Islet of Langerhans (tissue), 1 donor: ENCODE measurements at regions not wholly inside any gene's neighbourhood (a gene's known extent, or its start where the extent isn't known, plus 50 kb on each side); places are given as distances from the start of the nearest gene placed in this dataset.

Source experiments
- FAIRE-seq: peaks from one replicate; lab custom pipeline; 2011; peaks lifted over from hg19 to GRCh38; lab: Jason Lieb, UNC

DNA sequence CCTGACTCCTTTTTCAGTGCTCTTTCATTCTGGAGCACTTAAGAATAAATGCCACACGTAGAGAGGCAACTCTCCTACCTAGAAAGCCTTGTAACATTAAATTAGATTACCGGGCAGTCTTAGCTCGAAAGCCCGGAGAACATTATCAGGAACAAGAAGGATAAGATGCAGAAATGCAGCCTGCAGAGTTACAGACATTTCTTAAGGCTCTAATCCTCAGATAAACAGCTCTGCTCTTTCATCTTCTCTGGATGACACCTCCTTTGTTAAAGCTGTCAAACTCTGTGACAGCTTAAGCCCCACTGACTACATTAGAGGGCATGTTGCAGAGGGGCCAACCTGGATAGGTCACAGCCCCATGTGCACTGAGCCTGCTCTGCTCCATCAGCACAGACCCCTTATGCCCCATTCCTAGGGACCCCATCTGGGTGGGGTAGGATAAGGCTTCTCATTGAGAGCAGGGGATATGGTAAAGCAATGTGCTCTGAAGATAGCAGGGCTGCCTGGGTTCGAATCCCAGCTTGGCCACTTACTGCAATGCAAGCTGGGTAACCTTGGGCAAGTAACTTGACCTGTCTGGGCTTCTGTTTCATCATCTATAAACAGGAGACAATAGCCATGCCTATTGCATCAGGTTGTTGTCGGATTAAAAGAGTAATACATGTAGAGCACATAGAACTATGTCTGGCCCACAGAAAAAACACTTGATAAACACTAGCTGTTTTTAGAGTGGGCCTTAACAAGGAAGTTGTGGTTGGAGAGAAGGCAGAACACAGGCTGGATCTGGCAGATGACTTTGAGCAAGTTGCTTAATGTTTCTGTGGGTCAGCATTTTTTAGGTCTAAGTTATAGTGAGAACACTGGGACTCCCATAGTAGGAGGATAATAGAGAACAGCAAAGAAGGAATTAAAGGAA, 111.4 kb downstream of the THNSL2 start:
- FAIRE-seq: no peak

- no peak for FAIRE-seq
These were observed 99.7 kb downstream of the THNSL2 start for GRCh38 chr2:88269836-88270235.

GRCh38 chr2:88265352-88266303, 95.5 kb downstream of the THNSL2 start:
- FAIRE-seq: peak; percentile 95

GRCh38 chr2:88263861-88264260, 93.7 kb downstream of the THNSL2 start:
- FAIRE-seq: no peak

DNA sequence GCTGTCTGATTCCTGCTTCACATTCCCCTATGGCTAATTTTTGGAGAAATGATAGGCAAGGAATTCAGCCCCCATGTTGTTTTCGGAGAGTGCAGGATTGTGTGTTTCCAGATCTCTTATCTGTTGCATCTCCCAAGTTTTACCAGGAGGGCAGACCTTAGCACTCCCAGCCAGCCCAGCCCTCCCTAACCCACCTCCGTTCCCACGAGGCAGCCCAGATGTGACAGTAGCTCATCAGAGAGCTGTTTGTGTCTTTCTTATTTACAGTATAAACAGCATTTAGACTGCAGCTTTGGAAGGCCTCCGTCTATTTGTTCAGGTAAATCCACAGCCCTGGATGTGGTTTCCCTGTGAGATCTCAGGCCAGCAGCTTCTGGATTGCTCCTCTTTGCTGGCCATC, 91.6 kb downstream of the THNSL2 start:
- no peak for FAIRE-seq

GRCh38 chr2:88258208-88258607, 88.1 kb downstream of the THNSL2 start:
- FAIRE-seq: no peak

DNA sequence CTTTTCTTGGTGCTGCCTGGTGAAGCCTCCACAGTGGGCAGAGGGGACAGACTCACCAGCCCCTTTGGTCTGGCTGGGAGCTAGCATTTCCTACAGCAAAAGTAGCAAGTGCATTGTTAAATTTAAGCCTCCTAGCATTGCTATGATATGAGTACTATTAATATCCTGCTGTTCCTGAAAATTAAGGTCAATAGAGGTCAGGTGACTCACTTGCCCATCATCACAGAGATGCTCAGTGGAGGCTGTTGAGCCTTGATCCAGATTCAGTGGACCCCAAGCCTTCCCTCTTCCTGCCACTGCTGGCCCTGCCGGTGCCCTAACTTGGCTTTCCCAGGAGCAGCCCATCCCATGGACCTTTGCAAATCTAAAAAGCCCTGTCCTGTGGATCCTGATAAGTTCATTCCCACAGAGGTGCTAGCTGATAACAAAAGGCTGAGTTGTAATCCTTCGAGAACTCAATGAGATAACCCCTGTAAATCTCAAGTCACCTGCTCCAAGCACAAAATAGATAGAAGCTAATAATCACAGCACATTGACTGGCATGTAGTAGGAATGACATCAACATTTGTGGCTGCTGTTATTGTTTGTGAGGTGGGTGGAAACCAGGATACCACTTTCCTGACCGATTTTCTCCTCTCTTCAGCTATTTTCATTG, 84.4 kb downstream of the THNSL2 start:
- no peak for FAIRE-seq

DNA sequence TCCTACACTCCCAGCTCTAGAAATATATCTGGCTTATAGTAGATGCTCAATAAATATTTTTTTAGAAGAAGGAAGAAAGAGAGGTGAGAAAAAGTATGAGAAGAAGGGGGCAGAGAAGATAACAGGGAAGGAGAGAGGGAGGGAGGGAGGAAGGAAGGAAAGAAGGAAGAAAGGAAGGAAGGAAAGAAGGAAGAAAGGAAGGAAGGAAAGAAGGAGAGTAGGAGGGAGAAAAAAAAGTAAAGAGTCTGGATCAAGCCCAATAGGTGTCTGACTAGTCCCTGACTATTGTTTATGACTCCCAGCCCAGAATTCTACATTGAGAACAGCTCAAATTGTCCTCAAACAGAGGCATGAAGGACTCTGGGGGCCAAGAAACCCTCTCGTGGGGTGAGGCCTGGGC, 83.9 kb downstream of the THNSL2 start:
- FAIRE-seq: no peak

- FAIRE-seq: no peak
These were observed 83.2 kb downstream of the THNSL2 start for GRCh38 chr2:88253375-88253774.

DNA sequence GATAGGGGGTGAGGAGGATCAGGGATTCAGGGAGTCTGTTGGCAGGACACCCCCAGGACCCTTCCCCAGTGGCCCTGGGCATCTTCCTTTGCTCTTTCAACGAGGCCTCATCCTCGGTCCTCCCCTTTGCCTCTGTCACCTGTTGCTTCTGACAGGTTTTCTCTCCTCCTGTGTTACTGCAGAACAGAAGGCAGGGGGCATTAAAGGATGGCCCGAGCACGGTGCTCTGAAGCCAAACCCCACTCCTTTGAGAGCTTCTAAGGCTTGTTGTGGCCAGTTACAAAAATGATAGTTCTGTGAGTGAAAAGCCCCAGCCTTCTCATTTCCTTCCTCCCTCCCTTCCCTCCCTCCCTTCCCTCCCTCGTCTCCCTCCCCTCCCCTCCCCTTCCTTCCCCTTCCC, 82.5 kb downstream of the THNSL2 start:
- no peak for FAIRE-seq

GRCh38 chr2:88252111-88252510, 82.0 kb downstream of the THNSL2 start:
- FAIRE-seq: no peak

GRCh38 chr2:88250404-88250803, 80.3 kb downstream of the THNSL2 start:
- no peak for FAIRE-seq

DNA sequence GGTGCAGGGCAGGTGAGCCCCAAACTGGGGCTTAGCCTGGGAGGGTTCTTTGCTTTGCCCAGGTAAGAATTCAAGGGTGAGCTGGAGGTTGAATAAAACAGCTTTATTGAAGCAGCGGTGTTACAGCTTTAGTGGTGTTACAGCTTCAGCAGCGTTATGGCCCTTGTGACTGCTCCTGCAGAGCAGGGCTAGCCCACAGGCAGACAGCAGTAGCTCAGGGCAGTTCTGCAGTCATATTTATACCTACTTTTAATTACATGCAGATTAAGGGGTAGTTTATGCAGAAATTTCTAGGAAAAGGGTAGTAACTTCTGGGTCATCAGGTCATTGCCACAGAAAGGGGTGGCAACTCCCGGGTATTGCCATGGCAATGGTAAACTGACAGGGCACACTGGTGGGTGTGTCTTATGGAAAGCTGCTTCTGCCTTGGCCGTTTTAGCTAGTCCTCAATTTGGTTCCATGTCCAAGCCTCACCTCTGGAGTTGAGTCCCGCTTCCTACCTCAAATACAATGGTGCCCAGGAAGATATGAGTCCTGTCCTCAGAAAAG, 78.2 kb downstream of the THNSL2 start:
- FAIRE-seq: no peak

GRCh38 chr2:88247531-88247930, 77.4 kb downstream of the THNSL2 start:
- FAIRE-seq: no peak

- FAIRE-seq: no peak
These were observed 75.0 kb downstream of the THNSL2 start for GRCh38 chr2:88245109-88245508.

GRCh38 chr2:88239781-88240180, 69.6 kb downstream of the THNSL2 start:
- FAIRE-seq: no peak

- FAIRE-seq: no peak
These were observed 66.5 kb downstream of the THNSL2 start for GRCh38 chr2:88236666-88237065.
